Duodenal mucosa (tissue), 2 donors: ENCODE measurements at regions not wholly inside any gene's neighbourhood (a gene's known extent, or its start where the extent isn't known, plus 50 kb on each side); places are given as distances from the start of the nearest gene placed in this dataset.

Experiments
- H3K27ac ChIP-seq: one replicate; pipeline ENCODE4 v1.7.0; 2013; ENCODE audit warnings: low read depth, low read length
- H3K27me3 ChIP-seq, 2 donors: one replicate each; pipeline ENCODE4 v1.7.0; 2013; ENCODE audit warnings: low read length in 2 of 2, control low read depth in 1 of 2; ENCODE audit not compliant: insufficient read depth in 2 of 2, control insufficient read depth in 1 of 2
- H3K36me3 ChIP-seq, 2 donors: one replicate each; pipeline ENCODE4 v1.7.0; 2013; ENCODE audit warnings: low read length in 2 of 2, control low read depth in 1 of 2; ENCODE audit not compliant: insufficient read depth in 2 of 2, control insufficient read depth in 1 of 2
- H3K4me1 ChIP-seq, 2 donors: one replicate each; pipeline ENCODE4 v1.7.0; 2013; ENCODE audit warnings: low read length in 2 of 2, control low read depth in 1 of 2; ENCODE audit not compliant: insufficient read depth in 2 of 2, control insufficient read depth in 1 of 2
- H3K4me3 ChIP-seq, 2 donors: one replicate each; pipeline ENCODE4 v1.7.0; 2013; ENCODE audit warnings: low read length in 2 of 2, low read depth in 1 of 2
- H3K9ac ChIP-seq, 2 donors: one replicate each; pipeline ENCODE4 v1.7.0; 2013; ENCODE audit warnings: low read length in 2 of 2, low read depth in 1 of 2
- H3K9me3 ChIP-seq, 2 donors: one replicate each; pipeline ENCODE4 v1.7.0; 2013; ENCODE audit warnings: low read length in 2 of 2, control low read depth in 1 of 2; ENCODE audit not compliant: control insufficient read depth in 1 of 2

DNA sequence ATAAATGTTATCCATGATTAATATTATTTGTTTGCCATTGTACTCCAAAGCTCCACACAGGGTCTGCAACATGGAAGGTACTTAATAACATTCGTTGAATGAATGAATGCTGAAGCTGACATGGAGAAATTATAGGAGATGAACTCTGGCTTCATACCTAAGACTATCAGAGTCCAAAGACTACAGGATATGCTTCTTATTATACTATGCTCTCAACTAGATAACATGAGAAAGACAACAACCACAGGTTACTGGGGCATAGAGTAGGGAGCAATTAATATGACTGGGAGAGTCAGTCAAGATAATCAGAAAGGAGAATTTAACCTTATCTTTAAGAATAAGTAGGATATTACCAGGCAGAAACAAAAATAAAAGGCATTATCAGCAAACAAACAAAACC, 236.3 kb upstream of the SOX5 start:
- no peaks in the 10 kb centered on the region for H3K27me3 ChIP-seq
- H3K27ac ChIP-seq = no peak overlapping the region
- no peaks in the 10 kb centered on the region for H3K9me3 ChIP-seq
- no peaks in the 10 kb centered on the region for H3K36me3 ChIP-seq
- no peaks in the 10 kb centered on the region for H3K4me1 ChIP-seq
- H3K4me3 ChIP-seq = no peak overlapping the region
- H3K9ac ChIP-seq = no peak overlapping the region

- Histone ChIP-seq H3K9me3 (no peaks in the 10 kb centered on the region), H3K4me1 (no peaks in the 10 kb centered on the region), H3K27me3 (no peaks in the 10 kb centered on the region), H3K36me3 (no peaks in the 10 kb centered on the region), H3K27ac (no peak overlapping the region), H3K4me3 (no peak overlapping the region), H3K9ac (no peak overlapping the region)
Observed at GRCh38 chr12:24177889-24178288, 228.4 kb upstream of the SOX5 start.

DNA sequence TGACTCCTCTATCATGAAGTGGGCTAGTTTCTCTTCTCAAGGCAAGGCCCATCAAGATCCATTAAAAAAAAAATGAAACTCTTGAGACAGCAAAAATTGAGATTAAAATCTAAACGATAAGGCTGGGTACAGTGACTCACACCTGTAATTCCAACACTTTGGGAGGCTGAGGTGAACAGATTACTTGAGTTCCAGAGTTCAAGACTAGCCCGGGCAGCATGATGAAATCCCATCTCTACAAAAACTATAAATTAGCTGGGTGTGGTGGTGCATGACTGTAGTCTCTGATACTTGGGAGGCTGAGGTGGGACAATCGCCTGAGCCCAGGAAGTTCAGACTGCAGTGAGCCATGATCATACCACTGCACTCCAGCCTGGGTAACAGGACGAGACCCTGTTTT, 226.5 kb upstream of the SOX5 start:
- Histone ChIP-seq H3K27me3 (no peaks in the 10 kb centered on the region), H3K9ac (no peak overlapping the region), H3K4me3 (no peak overlapping the region), H3K9me3 (no peaks in the 10 kb centered on the region), H3K36me3 (no peaks in the 10 kb centered on the region), H3K27ac (no peak overlapping the region), H3K4me1 (no peaks in the 10 kb centered on the region)

DNA sequence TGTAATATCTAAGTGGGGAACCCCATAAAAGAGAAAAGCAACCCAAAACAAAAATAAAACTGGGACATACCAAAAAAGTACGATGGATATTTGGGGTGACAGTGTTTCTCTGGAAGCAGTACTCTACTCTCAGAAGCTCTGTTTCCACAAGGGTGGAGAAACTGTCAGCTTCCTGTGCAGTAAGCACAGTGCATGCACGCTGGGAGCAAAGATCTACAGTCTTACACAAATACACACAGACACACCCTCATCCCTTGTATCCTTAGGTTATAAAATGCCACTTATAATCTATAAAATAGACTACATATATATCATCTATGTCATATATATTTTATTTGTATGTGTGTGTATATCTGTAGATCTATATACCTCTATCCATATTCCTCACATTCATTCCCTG, 225.8 kb upstream of the SOX5 start:
- H3K27ac ChIP-seq = no peak overlapping the region
- no peaks in the 10 kb centered on the region for H3K27me3 ChIP-seq
- H3K4me1 ChIP-seq = no peaks in the 10 kb centered on the region
- H3K4me3 ChIP-seq = no peak overlapping the region
- H3K9ac ChIP-seq = no peak overlapping the region
- H3K36me3 ChIP-seq = no peaks in the 10 kb centered on the region
- no peaks in the 10 kb centered on the region for H3K9me3 ChIP-seq

- Histone ChIP-seq H3K27ac (no peak overlapping the region), H3K36me3 (no peaks in the 10 kb centered on the region), H3K27me3 (no peaks in the 10 kb centered on the region), H3K9ac (no peak overlapping the region), H3K9me3 (no peaks in the 10 kb centered on the region), H3K4me3 (no peak overlapping the region), H3K4me1 (no peaks in the 10 kb centered on the region)
Observed at GRCh38 chr12:24173067-24173466, 223.6 kb upstream of the SOX5 start.

GRCh38 chr12:24172773-24173066, 223.2 kb upstream of the SOX5 start:
- Histone ChIP-seq H3K27ac (no peak overlapping the region), H3K9me3 (no peaks in the 10 kb centered on the region), H3K4me3 (no peak overlapping the region), H3K4me1 (no peaks in the 10 kb centered on the region), H3K9ac (no peak overlapping the region), H3K27me3 (no peaks in the 10 kb centered on the region), H3K36me3 (no peaks in the 10 kb centered on the region)

- H3K27me3 ChIP-seq = no peaks in the 10 kb centered on the region
- no peaks in the 10 kb centered on the region for H3K9me3 ChIP-seq
- no peaks in the 10 kb centered on the region for H3K4me1 ChIP-seq
- H3K4me3 ChIP-seq = no peak overlapping the region
- H3K27ac ChIP-seq = no peak overlapping the region
- H3K9ac ChIP-seq = no peak overlapping the region
- no peaks in the 10 kb centered on the region for H3K36me3 ChIP-seq
Observed at GRCh38 chr12:24172031-24172772, 222.7 kb upstream of the SOX5 start.

DNA sequence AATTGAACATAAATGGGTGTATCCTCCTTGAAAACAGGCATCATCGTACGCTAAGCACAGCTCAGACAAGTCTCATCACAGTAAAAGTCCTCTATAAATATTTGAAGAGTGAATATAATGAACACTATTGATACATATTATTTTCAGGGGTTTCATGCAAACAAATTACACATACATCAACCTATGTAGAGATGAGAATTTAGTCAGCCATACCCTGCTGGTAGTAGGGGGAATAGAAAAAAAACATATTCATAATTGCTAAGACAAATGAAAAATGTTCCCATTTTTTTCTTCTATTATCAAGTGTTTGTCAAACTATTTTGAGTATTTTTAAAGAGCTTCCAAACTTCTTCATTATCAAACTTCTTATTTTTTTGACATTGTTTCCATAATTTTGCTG, 205.6 kb upstream of the SOX5 start:
- Histone ChIP-seq H3K4me3 (no peak overlapping the region), H3K36me3 (no peaks in the 10 kb centered on the region), H3K9me3 (no peaks in the 10 kb centered on the region), H3K4me1 (no peaks in the 10 kb centered on the region), H3K27ac (no peak overlapping the region), H3K9ac (no peak overlapping the region), H3K27me3 (no peaks in the 10 kb centered on the region)

- no peak overlapping the region for H3K27ac ChIP-seq
- H3K9me3 ChIP-seq = no peaks in the 10 kb centered on the region
- no peaks in the 10 kb centered on the region for H3K4me1 ChIP-seq
- H3K9ac ChIP-seq = no peak overlapping the region
- H3K36me3 ChIP-seq = no peaks in the 10 kb centered on the region
- no peak overlapping the region for H3K4me3 ChIP-seq
- no peaks in the 10 kb centered on the region for H3K27me3 ChIP-seq
Observed at GRCh38 chr12:24153079-24153478, 203.6 kb upstream of the SOX5 start.

DNA sequence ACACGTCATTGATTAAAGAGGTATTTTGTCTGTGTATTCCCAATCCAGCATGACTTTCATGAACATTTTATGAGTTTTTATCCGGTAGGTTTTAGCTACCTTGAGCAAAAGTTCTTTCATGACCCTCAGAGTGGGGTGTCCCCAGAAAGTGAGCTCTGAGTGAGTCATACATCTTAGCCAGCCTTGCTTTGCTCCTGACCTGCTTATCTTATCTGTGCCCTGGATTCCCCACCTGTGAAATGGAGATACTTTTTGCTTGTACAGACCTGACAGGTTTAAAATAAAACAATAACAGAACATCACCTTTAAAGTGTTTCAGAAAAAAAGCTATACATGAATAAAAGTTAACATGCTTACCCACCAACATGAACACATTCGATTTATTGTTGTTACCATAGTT, 202.8 kb upstream of the SOX5 start:
- Histone ChIP-seq H3K36me3 (no peaks in the 10 kb centered on the region), H3K9ac (no peak overlapping the region), H3K4me1 (no peaks in the 10 kb centered on the region), H3K9me3 (no peaks in the 10 kb centered on the region), H3K27ac (no peak overlapping the region), H3K27me3 (no peaks in the 10 kb centered on the region), H3K4me3 (no peak overlapping the region)

DNA sequence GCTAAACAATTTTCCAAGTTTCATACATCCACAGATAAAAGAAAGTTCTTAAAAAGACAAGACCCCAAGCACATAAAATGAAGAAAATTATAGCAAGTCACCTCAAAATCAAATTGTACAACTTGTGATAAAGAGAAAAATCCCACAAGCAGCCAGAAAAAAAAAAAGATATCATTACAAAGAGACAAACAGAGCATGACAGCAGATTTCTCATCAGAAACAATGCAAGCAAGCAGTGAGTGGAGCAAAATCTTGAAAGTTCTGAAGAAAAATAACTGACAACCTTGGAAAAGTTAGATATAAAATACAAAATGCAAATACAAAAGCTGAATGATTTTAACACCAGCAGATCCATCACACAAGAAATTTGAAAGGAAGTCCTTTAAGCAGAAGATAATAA, 194.5 kb upstream of the SOX5 start:
- Histone ChIP-seq H3K4me3 (no peak overlapping the region), H3K4me1 (no peaks in the 10 kb centered on the region), H3K27me3 (no peaks in the 10 kb centered on the region), H3K36me3 (no peaks in the 10 kb centered on the region), H3K27ac (no peak overlapping the region), H3K9me3 (no peaks in the 10 kb centered on the region), H3K9ac (no peak overlapping the region)
